K562 (cell line): ENCODE measurements at regions not wholly inside any gene's neighbourhood (a gene's known extent, or its start where the extent isn't known, plus 50 kb on each side); places are given as distances from the start of the nearest gene placed in this dataset.

ENCODE experiments used
- ATAC-seq: fragments of 200-7000 bp; cut with Tn5 transposase; 3 replicates; pipeline ENCODE4 v1.9.1; 2020; ENCODE audit warnings: moderate library complexity
- BruUV-seq: library from RNA; stranded (reverse); fragments of 400-500 nt; replicated peaks from 2 replicates; lab custom pipeline; 2021; lab: Mats Ljungman, UMichigan
- CTCF ChIA-PET: fragments of 300-600 bp; formaldehyde crosslinking; extraction: SDS; loops from one replicate; lab custom pipeline; 2021; ENCODE audit warnings: low intra/inter-chr PET ratio; lab: Yijun Ruan, JAX
- POLR2A ChIA-PET: fragments of 300-600, 350-650 bp; sonication (Branson Sonifier 250); formaldehyde crosslinking; extraction: SDS; loops from one replicate; lab custom pipeline; 2021; ENCODE audit warnings: antibody characterized with exemption, inconsistent platforms; lab: Yijun Ruan, JAX
- DNase-seq, 4 experiments: peaks; one replicate each; pipeline versions ENCODE4 v3.0.0 to v3.0.0-alpha.2; 2011 to 2018; ENCODE audit warnings: low spot score in 3 of 4, mixed read lengths in 3 of 4; ENCODE audit errors: extremely low read depth in 1 of 4
- FAIRE-seq: peaks from 2 replicates; lab custom pipeline; 2011; peaks lifted over from hg19 to GRCh38; lab: Jason Lieb, UNC
- H2AFZ ChIP-seq: 2 replicates; pipeline ENCODE4 v1.6.0; 2011; ENCODE audit warnings: low read depth, low read length, control low read depth, inconsistent platforms
- H3K27ac ChIP-seq: fragments of 200-600 bp; 3 replicates; pipeline ENCODE4 v1.8.0; 2011; ENCODE audit warnings: low read depth, mild to moderate bottlenecking, control low read depth, inconsistent platforms, low read length, moderate library complexity, mixed read lengths; ENCODE audit errors: extremely low read depth
- H3K27me3 ChIP-seq, 2 experiments: fragments of 300-600 bp in 1 of 2; 2 replicates in 1 of 2; 3 replicates in 1 of 2; pipeline versions ENCODE4 v1.6.0 to v1.8.0; 2011; ENCODE audit warnings: inconsistent platforms in 2 of 2, low read length in 2 of 2, mild to moderate bottlenecking in 1 of 2, mixed read lengths in 1 of 2, moderate library complexity in 1 of 2; ENCODE audit not compliant: control insufficient read depth in 2 of 2, insufficient read depth in 2 of 2
- H3K36me3 ChIP-seq: fragments of 300-600 bp; 3 replicates; pipeline ENCODE4 v1.8.0; 2011; ENCODE audit warnings: mild to moderate bottlenecking, low read length, inconsistent platforms; ENCODE audit not compliant: control insufficient read depth, insufficient read depth
- H3K4me1 ChIP-seq, 2 experiments: fragments of 200-600 bp in 1 of 2; replicated peaks in 1 of 2; 2 replicates in 1 of 2; 3 replicates in 1 of 2; pipeline versions ENCODE4 v1.5.1 to v1.8.0; 2011; ENCODE audit warnings: inconsistent platforms in 2 of 2, low read length in 2 of 2, mild to moderate bottlenecking in 1 of 2, mixed read lengths in 1 of 2, moderate library complexity in 1 of 2; ENCODE audit not compliant: control insufficient read depth in 2 of 2, insufficient read depth in 2 of 2
- H3K4me2 ChIP-seq: 2 replicates; pipeline ENCODE4 v1.6.1; 2011; ENCODE audit warnings: low read length, control low read depth, inconsistent platforms, mixed read lengths; ENCODE audit not compliant: insufficient read depth
- H3K4me3 ChIP-seq: fragments of 200-600 bp; sonication (generic), shearing (Covaris generic); 2 replicates; pipeline ENCODE4 v1.5.1; 2016; ENCODE audit warnings: control low read depth, inconsistent platforms
- H3K79me2 ChIP-seq: fragments of 200-600 bp; 3 replicates; pipeline ENCODE4 v1.8.0; 2011; ENCODE audit warnings: low read length, inconsistent platforms; ENCODE audit not compliant: control insufficient read depth, insufficient read depth
- H3K9ac ChIP-seq, 2 experiments: 2 replicates each; pipeline versions ENCODE4 v1.6.0 to v1.6.1; 2011; ENCODE audit warnings: low read depth in 2 of 2, low read length in 2 of 2, control low read depth in 1 of 2, inconsistent platforms in 1 of 2, mild to moderate bottlenecking in 1 of 2, mixed read lengths in 1 of 2; ENCODE audit not compliant: insufficient read depth in 1 of 2
- H3K9me1 ChIP-seq: one replicate; pipeline ENCODE4 v1.6.0; 2011; ENCODE audit warnings: inconsistent platforms, mild to moderate bottlenecking, low read length, moderate library complexity; ENCODE audit not compliant: control insufficient read depth, insufficient read depth
- H3K9me3 ChIP-seq: replicated peaks from 2 replicates; pipeline ENCODE4 v1.5.1; 2011; ENCODE audit warnings: low read depth, low read length, inconsistent platforms; ENCODE audit not compliant: control insufficient read depth, insufficient read depth
- H4K20me1 ChIP-seq: replicated peaks from 2 replicates; pipeline ENCODE4 v1.6.1; 2011; ENCODE audit warnings: low read length, inconsistent platforms, mixed read lengths; ENCODE audit not compliant: control insufficient read depth, insufficient read depth
- ASH1L ChIP-seq: fragments of 450-650 bp; IDR thresholded peaks from 2 replicates; pipeline ENCODE4 v1.6.1; 2018; ENCODE audit warnings: borderline replicate concordance, mild to moderate bottlenecking, low read depth; ENCODE audit not compliant: partially characterized antibody
- FIP1L1 ChIP-seq: fragments of 200-400 bp; formaldehyde crosslinking; IDR thresholded peaks from 2 replicates; pipeline ENCODE4 v1.6.1; 2018; ENCODE audit warnings: mild to moderate bottlenecking, low read depth, low read length; ENCODE audit not compliant: poor library complexity, severe bottlenecking
- GABPB2 ChIP-seq: fragments of 250-450 bp; sonication (Bioruptor Pico); conservative IDR thresholded peaks from 2 replicates; pipeline ENCODE4 v1.5.1; 2021; ENCODE audit warnings: mild to moderate bottlenecking
- NUFIP1 ChIP-seq: fragments of 450-650 bp; IDR thresholded peaks from 2 replicates; pipeline ENCODE4 v1.6.1; 2018; ENCODE audit not compliant: partially characterized antibody
- PTTG1 ChIP-seq: fragments of 450-650 bp; IDR thresholded peaks from 2 replicates; pipeline ENCODE4 v1.6.1; 2016; ENCODE audit warnings: low read depth, mild to moderate bottlenecking, missing genetic modification characterization, missing compliant biosample characterization
- PYGO2 ChIP-seq: fragments of 450-650 bp; IDR thresholded peaks from 2 replicates; pipeline ENCODE4 v1.6.1; 2016; ENCODE audit warnings: mild to moderate bottlenecking, missing genetic modification characterization, moderate library complexity, missing compliant biosample characterization
- RBM17 ChIP-seq: fragments of 200-400 bp; formaldehyde crosslinking; IDR thresholded peaks from 2 replicates; pipeline ENCODE4 v1.6.1; 2017; ENCODE audit warnings: low read depth, mild to moderate bottlenecking, low read length, borderline replicate concordance
- SMARCE1 ChIP-seq: fragments of 450-650 bp; IDR thresholded peaks from 2 replicates; pipeline ENCODE4 v1.7.1; 2016; ENCODE audit warnings: mild to moderate bottlenecking
- SP1 ChIP-seq: sonication (generic); formaldehyde crosslinking; IDR thresholded peaks from 2 replicates; pipeline ENCODE4 v1.8.1; 2022; ENCODE audit warnings: mild to moderate bottlenecking, missing genetic modification reagents
- TAL1 ChIP-seq: fragments of 450-650 bp; IDR thresholded peaks from 2 replicates; pipeline ENCODE4 v1.6.1; 2016; ENCODE audit warnings: mild to moderate bottlenecking
- TARDBP ChIP-seq: fragments of 450-650 bp; IDR thresholded peaks from 2 replicates; pipeline ENCODE4 v1.6.1; 2016
- TEAD2 ChIP-seq: fragments of 450-650 bp; IDR thresholded peaks from 2 replicates; pipeline ENCODE4 v1.6.1; 2016; ENCODE audit warnings: missing genetic modification characterization, control low read depth, missing compliant biosample characterization
- TSC22D4 ChIP-seq: fragments of 450-650 bp; IDR thresholded peaks from 2 replicates; pipeline ENCODE4 v1.6.1; 2016; ENCODE audit warnings: missing genetic modification characterization, missing biosample characterization, control low read depth
- ZNF778 ChIP-seq: fragments of 450-650 bp; formaldehyde crosslinking; IDR thresholded peaks from 2 replicates; pipeline ENCODE4 v1.4.0; 2020; ENCODE audit warnings: mild to moderate bottlenecking, moderate library complexity
- ZZZ3 ChIP-seq: fragments of 450-650 bp; IDR thresholded peaks from 2 replicates; pipeline ENCODE4 v1.6.1; 2016; ENCODE audit warnings: antibody characterized with exemption, mild to moderate bottlenecking, moderate library complexity
- WGBS: fragments of 100-300 bp; shearing (Covaris generic); methylation state at CpG from one replicate; pipeline ENCODE4 v1.1.6; 2016; ENCODE audit warnings: low coverage, mixed read lengths; ENCODE audit not compliant: insufficient coverage; ENCODE audit errors: missing lambda C conversion rate; 5-methylcytosine and 5-hydroxymethylcytosine counted together
- in situ Hi-C: fragments of 300-500 bp; cut with MboI; formaldehyde crosslinking; loops from 4 replicates; pipeline ENCODE4 v1.15.0; 2018; ENCODE audit warnings: inconsistent platforms, mixed read lengths
- intact Hi-C: fragments of 100-400 bp; cut with micrococcal nuclease; formaldehyde crosslinking; loops from 2 replicates; pipeline ENCODE4 v1.14.2; 2022
- TF ChIP-seq, protein P1 (sequence below): fragments of 250-450 bp; sonication (Bioruptor Pico); IDR thresholded peaks from 2 replicates; pipeline ENCODE4 v1.8.0; 2022; ENCODE audit warnings: moderate library complexity, mild to moderate bottlenecking, inconsistent platforms

DNA sequence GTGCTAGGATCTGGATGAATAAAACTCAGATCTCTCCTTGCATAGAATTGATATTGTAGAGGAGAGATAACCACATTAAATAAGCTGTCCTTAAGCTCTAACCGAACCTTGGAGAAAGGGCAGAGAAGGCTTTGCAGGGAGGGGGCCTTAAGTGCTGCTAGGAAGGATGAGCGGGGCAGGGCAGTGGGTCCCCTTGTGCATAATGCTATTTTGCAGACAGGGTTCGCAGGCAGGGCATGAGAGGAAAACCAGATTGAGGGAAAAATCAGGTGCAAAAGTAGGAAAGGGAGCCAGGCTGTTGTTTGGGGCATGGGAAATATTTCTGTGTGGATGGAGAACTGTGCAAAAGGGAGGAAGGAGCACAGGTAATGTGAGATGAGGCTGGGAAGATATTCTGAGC lies 383.0 kb upstream of the JARID2 start:
- DNase-seq (no peak), FAIRE-seq (no peak), ATAC-seq (no peak)
- WGBS, result 70% methylated on average over 3 of the region's 3 CpGs
- no peaks in the 10 kb centered on the region for H3K79me2 ChIP-seq
- no TSS peak for BruUV-seq
- in situ Hi-C loops (no loop called here), intact Hi-C loops (loop anchor here (5.0 to 10.0 kb wide), 3 partner anchors 222 to 532 kb away; partner anchors contain the start of gene JARID2)
- no peaks in the 10 kb centered on the region for H3K9me3 ChIP-seq
- no peak overlapping the region for H3K27ac ChIP-seq
- CTCF ChIA-PET, result interaction anchor here (0.6 kb wide), 1 partner anchor 829 kb away, joined by 6 read pairs; no protein-coding TSS in a partner anchor
- H3K4me1 ChIP-seq, result peaks cover 4 to 31% of the 10 kb centered on the region in 2 experiments; a peak in 4 of 5 replicates
- no peak overlapping the region for H2AFZ ChIP-seq
- no peak overlapping the region for H3K9ac ChIP-seq
- H3K27me3 ChIP-seq, result no peaks in the 10 kb centered on the region
- no peaks in the 10 kb centered on the region for H3K9me1 ChIP-seq
- no peak overlapping the region for H3K4me2 ChIP-seq
- POLR2A ChIA-PET, result interaction anchor here (0.8 to 1.0 kb wide), 4 partner anchors 12 to 224 kb away, joined by 3 to 4 read pairs (median 3); no protein-coding TSS in a partner anchor
- no peaks in the 10 kb centered on the region for H3K36me3 ChIP-seq
- no peak overlapping the region for H3K4me3 ChIP-seq
- H4K20me1 ChIP-seq, result no peaks in the 10 kb centered on the region
- 0 out of 2 replicates have a peak, but pooled peaks have one; percentile 8 for TF ChIP-seq TSC22D4 (tag)
- no peak for TF ChIP-seq FIP1L1

- in situ Hi-C loops (no loop called here), intact Hi-C loops (loop anchor here (5.0 to 10.0 kb wide), 3 partner anchors 221 to 531 kb away; partner anchors contain the start of gene JARID2)
- peak; percentile 93 for ATAC-seq
- Histone ChIP-seq H3K27ac (no peak overlapping the region), H3K9ac (peak overlapping the region in 1 of 2 experiments; percentile 31; a peak in 1 of 4 replicates), H3K9me1 (no peaks in the 10 kb centered on the region), H3K4me2 (peak overlapping the region; percentile 74), H3K27me3 (no peaks in the 10 kb centered on the region), H3K4me3 (no peak overlapping the region), H3K9me3 (no peaks in the 10 kb centered on the region), H4K20me1 (no peaks in the 10 kb centered on the region), H3K4me1 (peaks cover 4 to 31% of the 10 kb centered on the region in 2 experiments; a peak in 4 of 5 replicates), H3K79me2 (no peaks in the 10 kb centered on the region), H2AFZ (peak overlapping the region; percentile 53; the same call in 1 of the 2 replicates), H3K36me3 (no peaks in the 10 kb centered on the region)
- FAIRE-seq, result peak; percentile 88
- peak; percentile 43 to 80 (median 64) for DNase-seq
- 23% methylated on average over 14 of the region's 14 CpGs for WGBS
- ChIA-PET POLR2A (interaction anchor here (0.7 to 1.2 kb wide), 7 partner anchors 9 to 226 kb away, joined by 3 to 5 read pairs (median 3); no protein-coding TSS in a partner anchor), CTCF (no interaction called here)
- no TSS peak for BruUV-seq
- no peak for TF ChIP-seq NUFIP1
- TF ChIP-seq GABPB2, result no peak
- TF ChIP-seq ZZZ3, result no peak
- TF ChIP-seq PTTG1 (tag), result no peak
- no peak for TF ChIP-seq ZNF778
- no peak for TF ChIP-seq ASH1L
- TF ChIP-seq SMARCE1, result peak; percentile 66
- TF ChIP-seq TEAD2 (tag), result 0 out of 2 replicates have a peak, but pooled peaks have one; percentile 8
- peak; percentile 81 for TF ChIP-seq TAL1
- no peak for TF ChIP-seq TARDBP
- TF ChIP-seq, protein P1, sequence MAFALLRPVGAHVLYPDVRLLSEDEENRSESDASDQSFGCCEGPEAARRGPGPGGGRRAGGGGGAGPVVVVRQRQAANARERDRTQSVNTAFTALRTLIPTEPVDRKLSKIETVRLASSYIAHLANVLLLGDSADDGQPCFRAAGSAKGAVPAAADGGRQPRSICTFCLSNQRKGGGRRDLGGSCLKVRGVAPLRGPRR (CRISPR knock-in tag), result no peak
- TF ChIP-seq SP1 (CRISPR knock-in tag), result no peak
- no peak for TF ChIP-seq RBM17
- TF ChIP-seq PYGO2 (tag), result no peak
These were observed 381.7 kb upstream of the JARID2 start for GRCh38 chr6:14863902-14864850.
